ENCODE measurements at regions not wholly inside any gene's neighbourhood (a gene's known extent, or its start where the extent isn't known, plus 50 kb on each side); places are given as distances from the start of the nearest gene placed in this dataset.
"Not testable (repeated sequence)": the region's sequence is repeated elsewhere in the genome, so short reads cannot be mapped to it uniquely, and the experiment has no call there.

DNA sequence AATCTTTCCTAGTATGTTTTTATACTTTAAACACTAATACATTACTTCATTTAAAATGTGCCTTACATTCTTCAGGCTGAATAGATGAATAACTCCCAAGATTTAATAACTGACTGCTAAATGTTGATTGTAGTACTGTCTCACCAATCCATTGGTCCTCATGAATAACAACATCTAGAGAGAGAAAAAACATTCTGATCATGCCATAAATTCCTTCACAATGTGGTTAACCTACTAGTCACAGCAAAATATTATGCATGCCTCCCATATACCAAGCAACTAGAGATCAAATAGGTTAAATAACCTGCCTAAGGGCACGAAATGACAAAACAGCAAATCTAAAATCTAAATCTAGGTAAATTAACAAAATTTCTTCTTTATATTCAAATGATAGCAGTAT lies 66.2 kb downstream of the SYT15 start:
- H3K27ac Mint-ChIP-seq; DNase-seq; H3K9me3 Mint-ChIP-seq; H3K4me1 Mint-ChIP-seq; H3K36me3 Mint-ChIP-seq; ATAC-seq (replicated peaks); H3K27me3 Mint-ChIP-seq; H3K4me3 Mint-ChIP-seq: not testable (repeated sequence)

DNA sequence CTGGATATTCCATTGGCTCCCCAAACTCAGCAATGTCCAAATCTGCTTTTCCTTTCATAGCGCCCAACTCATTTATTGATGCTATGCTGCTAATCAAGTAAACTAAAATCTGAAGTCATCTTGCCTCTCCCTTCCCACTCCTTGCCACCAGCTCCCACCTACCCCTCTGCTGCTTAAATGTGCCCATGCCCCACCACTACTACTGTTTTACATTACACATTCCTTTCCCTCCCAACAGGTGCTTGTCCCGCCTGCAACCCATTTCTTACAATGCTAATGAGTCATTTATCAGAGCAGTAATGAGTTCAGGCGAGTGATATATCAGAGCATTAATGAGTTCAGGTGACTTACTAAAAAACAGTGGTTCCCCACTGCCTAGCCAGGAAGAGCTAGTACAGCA lies 67.2 kb downstream of the SYT15 start:
- H3K27ac Mint-ChIP-seq; H3K4me3 Mint-ChIP-seq; H3K27me3 Mint-ChIP-seq; ATAC-seq (replicated peaks); H3K36me3 Mint-ChIP-seq; DNase-seq; H3K9me3 Mint-ChIP-seq; H3K4me1 Mint-ChIP-seq: not testable (repeated sequence)

DNA sequence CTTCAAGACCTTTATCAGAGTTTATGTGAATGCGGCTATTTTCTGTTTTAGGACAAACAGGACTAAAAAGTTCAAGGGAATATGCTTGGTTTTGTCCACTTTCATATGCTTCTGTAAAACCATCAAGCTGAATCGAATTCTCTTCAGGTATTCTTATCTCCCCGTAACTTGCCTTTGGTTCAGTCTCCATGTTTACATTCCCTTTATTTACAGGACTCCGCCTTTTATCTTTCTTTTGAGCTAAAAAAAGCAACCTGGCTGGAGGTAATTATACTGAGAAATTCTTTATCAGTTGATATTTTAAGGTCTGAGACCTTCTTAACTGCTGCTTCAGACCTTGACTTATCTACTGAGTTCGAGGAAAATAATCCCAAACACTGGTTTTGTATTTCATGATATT lies 72.0 kb downstream of the SYT15 start:
- H3K27me3 Mint-ChIP-seq; H3K36me3 Mint-ChIP-seq; DNase-seq; H3K4me3 Mint-ChIP-seq; ATAC-seq (replicated peaks); H3K27ac Mint-ChIP-seq; H3K4me1 Mint-ChIP-seq; H3K9me3 Mint-ChIP-seq: not testable (repeated sequence)

DNA sequence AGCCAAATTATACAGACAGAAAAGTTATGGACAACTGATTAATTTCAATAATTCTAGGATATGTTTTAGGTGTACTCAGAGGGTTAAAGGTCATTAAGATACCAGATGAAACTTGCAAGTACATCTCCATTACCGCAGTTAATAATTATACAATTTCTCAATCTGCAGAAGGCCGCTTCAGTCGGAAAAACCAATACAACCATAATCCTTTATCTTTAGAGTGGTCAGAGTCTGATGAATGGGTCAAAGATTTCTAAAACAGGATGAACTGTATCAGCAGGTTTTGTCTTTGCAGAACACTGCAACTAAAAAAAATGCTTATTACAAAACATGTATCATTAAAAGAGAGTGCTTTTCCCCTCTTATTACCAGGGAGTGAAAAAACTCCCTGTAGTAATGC lies 78.5 kb downstream of the SYT15 start:
- H3K36me3 Mint-ChIP-seq; H3K4me3 Mint-ChIP-seq; H3K27me3 Mint-ChIP-seq; DNase-seq; H3K4me1 Mint-ChIP-seq; H3K9me3 Mint-ChIP-seq; ATAC-seq (replicated peaks); H3K27ac Mint-ChIP-seq: not testable (repeated sequence)

DNA sequence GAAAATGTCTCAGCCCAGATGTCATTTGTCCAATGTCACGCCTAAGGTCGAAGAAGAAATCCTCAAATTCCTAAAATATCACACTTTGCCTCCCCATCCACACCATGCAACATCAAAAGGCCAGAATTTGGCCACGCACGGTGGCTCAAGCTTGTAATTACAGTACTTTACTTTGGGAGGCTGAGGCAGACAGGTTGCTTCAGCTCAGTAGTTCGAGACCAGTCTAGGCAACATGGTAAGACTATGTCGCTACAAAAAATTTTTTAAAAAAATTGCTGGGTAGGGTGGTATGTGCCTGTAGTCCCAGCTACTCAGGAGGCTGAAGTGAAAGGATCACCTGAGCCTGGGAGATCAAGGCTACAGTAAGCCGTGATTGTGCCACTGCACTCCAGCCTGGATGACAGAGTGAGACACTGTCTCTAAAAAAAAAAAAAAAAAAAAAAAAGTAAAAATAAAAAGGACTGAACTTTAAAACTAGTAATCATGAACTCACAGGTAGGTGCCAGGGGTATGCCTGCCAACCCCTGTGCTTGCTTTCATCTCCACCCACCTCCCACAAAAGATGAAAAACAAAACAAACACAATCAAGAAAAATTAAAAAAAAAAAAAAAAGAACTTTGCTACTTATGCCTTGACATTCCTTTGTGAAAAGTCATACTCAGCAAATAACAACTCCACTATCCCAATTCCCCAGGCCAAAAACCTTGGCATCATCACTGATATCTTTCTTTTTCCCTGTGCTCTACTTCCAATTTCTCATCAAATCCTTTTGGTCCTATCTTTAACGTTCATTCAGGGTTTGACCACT lies 81.3 kb downstream of the SYT15 start:
- not testable (repeated sequence) for ATAC-seq (replicated peaks); DNase-seq; H3K27me3 Mint-ChIP-seq

DNA sequence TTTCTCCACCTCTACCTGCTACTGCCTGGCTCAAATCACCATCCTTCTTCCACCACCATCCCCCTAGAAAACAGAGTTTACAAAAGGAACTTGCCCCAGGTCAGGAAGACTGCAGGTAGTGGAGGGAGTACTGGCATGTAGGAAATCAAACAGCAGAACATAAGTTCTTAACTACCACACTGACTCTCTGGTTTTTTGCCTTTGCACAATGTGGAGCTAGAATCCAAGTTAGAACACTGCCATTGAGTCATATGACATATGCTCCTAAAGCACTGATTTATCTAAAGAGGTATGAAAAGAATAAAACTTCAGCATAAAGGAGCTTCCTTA lies 81.9 kb downstream of the SYT15 start:
- not testable (repeated sequence) for H3K4me3 Mint-ChIP-seq, H3K27ac Mint-ChIP-seq

More for the DNA sequence above, 81.3 kb downstream of the SYT15 start:
- H3K4me3 Mint-ChIP-seq, H3K9me3 Mint-ChIP-seq, H3K4me1 Mint-ChIP-seq, H3K36me3 Mint-ChIP-seq, H3K27ac Mint-ChIP-seq: not testable (repeated sequence)

DNA sequence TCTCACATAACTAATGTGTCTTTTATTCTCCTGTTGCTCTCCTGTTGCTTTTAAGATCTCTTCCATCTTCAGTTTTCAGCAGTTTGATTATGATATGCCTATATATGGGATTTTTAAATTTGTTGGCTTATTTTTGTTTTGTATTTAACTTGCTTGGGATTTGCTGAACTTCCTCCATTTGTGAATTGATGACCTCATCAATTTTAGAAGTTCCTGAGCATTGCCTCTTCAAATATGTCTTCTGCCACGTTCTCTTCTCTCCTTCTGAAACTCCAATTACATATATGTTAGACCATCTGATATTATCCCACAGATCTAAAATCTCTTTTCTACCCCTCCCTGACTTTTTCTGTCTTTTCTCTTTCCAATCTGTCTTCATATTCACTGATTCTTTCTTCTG lies 86.6 kb downstream of the SYT15 start:
- not testable (repeated sequence) for H3K9me3 Mint-ChIP-seq; H3K4me3 Mint-ChIP-seq; H3K4me1 Mint-ChIP-seq; H3K36me3 Mint-ChIP-seq; DNase-seq; H3K27ac Mint-ChIP-seq; ATAC-seq (replicated peaks); H3K27me3 Mint-ChIP-seq

More for the DNA sequence above, 81.9 kb downstream of the SYT15 start:
- H3K27me3 Mint-ChIP-seq; H3K9me3 Mint-ChIP-seq; DNase-seq; H3K4me1 Mint-ChIP-seq; H3K36me3 Mint-ChIP-seq; ATAC-seq (replicated peaks): not testable (repeated sequence)

DNA sequence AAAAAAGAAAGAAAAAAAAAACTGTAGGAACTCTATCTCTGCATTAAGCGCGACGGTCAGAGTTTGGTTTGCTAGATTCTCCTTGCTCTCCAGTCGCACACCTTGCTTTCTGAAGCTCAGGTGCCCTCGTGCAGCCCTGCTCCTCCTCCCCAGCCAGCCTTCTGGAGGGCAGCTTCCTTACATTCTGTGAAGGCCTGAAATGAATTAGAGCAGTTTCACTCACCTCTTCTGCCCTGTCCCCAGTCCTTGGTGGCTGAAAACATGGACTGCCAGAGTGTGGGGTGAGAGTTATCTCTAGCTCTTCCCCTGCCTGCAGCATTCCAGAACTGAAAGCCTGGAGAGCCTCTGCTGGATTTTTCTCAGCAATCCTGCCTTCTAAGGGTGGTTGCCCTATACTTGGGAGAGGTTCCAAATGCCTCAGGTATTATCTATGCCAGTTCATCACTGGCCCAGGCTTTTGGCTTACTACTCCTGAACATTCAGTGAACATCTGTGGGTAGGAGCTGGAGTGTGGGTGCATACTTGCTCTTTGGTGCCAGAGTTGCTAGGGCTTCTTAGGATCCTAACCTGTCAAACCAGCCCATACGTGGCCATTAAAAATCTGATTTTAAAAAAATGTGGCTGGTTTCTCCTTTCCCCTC lies 89.5 kb downstream of the SYT15 start:
- not testable (repeated sequence) for H3K4me1 Mint-ChIP-seq; H3K27ac Mint-ChIP-seq; DNase-seq; ATAC-seq (replicated peaks); H3K36me3 Mint-ChIP-seq; H3K27me3 Mint-ChIP-seq; H3K9me3 Mint-ChIP-seq; H3K4me3 Mint-ChIP-seq

DNA sequence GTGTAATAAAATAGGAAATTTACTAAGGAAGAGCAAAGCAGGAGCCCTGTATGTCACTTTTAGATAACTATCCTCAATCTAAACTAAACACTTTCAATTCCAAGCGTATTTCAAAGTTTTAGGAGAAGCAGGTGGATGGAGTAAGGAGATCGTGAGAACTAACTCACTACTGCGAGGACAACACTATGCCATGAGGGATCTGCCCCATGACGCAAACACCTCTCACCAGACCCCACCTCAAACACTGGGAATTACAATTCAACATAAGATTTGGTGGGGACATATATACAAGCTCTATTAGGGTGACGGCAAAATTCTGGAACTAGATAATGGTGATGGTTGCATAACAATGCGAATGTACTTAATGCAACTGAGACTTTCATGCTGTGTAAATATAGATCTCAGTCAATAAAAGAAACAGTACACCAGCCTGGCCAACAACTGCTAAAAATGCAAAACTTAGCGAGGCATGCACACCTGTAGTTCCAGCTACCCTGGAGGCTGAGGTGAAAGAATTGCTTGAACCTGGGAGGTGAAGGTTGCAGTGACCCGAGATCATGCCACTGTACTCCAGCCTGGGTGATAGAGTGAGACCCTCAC lies 99.0 kb downstream of the SYT15 start:
- not testable (repeated sequence) for H3K4me1 Mint-ChIP-seq; H3K4me3 Mint-ChIP-seq; H3K36me3 Mint-ChIP-seq; DNase-seq; H3K9me3 Mint-ChIP-seq; ATAC-seq (replicated peaks); H3K27ac Mint-ChIP-seq; H3K27me3 Mint-ChIP-seq

DNA sequence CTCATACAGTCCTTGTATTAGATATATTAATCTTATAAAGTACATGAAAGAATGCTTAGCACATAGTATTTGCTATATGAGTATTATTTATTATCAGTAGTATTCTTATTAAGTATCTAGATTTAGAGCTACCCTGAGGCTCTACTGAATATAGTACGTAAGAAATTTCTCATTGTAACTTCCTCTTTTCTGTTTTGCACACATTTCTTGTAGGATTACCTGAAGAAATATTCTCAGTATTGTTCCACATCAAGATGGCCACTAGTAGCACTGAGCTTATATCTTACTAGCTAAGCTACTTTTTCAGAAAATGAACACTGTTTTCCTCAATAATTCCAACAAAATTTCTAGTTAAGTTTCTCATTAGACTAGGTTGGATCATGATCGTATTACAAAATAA lies 112.5 kb downstream of the SYT15 start:
- DNase-seq, H3K4me1 Mint-ChIP-seq, H3K27me3 Mint-ChIP-seq, H3K36me3 Mint-ChIP-seq, H3K27ac Mint-ChIP-seq, H3K9me3 Mint-ChIP-seq, H3K4me3 Mint-ChIP-seq: not testable (repeated sequence)
- ATAC-seq (replicated peaks) = peak; percentile 81 to 83

DNA sequence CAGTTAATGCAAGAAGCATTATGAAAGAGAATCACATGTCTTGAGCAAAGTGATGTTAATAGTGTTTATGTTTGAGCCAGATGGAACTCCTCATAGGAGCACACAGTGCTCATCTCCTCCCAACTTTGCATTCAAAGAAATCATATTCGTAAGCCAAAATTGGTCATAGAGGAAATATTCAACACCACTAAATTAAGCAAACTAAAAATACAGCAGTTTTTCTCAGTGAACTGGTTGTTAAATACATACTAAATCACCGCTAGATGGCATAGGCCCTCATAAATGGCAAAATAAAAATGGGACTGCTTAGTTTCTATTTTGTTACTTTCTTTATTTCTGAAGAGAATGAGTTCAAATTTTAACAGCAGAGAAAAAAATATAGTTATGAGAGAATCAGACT lies 114.3 kb downstream of the SYT15 start:
- H3K27ac Mint-ChIP-seq, H3K4me1 Mint-ChIP-seq, H3K4me3 Mint-ChIP-seq, H3K9me3 Mint-ChIP-seq, H3K36me3 Mint-ChIP-seq, DNase-seq, H3K27me3 Mint-ChIP-seq: not testable (repeated sequence)
- ATAC-seq (replicated peaks) = peak in 1 of 2 donors; percentile 12

DNA sequence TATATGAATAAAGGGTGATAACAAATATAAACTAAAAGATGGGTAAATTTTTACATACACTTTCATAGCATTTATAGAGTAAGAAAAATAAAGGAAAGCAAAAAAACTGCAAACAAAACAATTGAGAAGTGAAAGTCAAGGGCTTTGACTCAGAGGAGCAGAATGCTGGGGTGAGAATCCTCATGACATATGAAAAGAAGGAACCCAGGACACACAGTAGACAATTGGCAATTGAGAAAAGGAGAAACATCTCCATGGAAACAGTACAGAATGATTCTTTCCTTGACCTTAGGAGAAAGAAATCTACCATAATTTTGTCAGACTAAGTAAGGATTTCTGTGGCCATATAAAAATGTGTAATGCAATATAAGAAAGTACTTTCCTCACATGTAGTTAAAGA lies 138.3 kb downstream of the SYT15 start:
- not testable (repeated sequence) for H3K27ac Mint-ChIP-seq, H3K4me1 Mint-ChIP-seq, DNase-seq, H3K9me3 Mint-ChIP-seq, H3K4me3 Mint-ChIP-seq, H3K36me3 Mint-ChIP-seq, H3K27me3 Mint-ChIP-seq
- ATAC-seq (replicated peaks) = peak; percentile 80 to 88

DNA sequence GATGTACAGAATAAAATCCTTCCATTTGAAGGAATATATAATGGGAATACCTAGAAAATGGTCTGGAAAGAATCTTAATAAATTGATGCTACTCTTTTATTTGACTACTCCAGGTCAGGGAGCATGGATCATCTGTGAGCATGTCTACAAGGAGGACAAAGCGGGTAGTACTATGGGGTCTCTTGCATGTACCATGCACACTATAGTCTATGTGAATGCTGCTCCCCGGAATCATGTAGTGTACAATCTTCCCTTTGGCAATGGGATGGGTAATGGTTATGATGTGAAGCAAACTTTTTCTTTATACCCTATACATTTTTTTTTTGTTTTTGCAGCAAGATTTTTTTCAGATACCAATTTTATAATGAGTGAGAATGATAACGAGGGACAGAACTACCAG lies 139.1 kb downstream of the SYT15 start:
- not testable (repeated sequence) for H3K4me1 Mint-ChIP-seq; H3K27ac Mint-ChIP-seq; H3K36me3 Mint-ChIP-seq; H3K4me3 Mint-ChIP-seq; ATAC-seq (replicated peaks); H3K9me3 Mint-ChIP-seq; DNase-seq; H3K27me3 Mint-ChIP-seq

DNA sequence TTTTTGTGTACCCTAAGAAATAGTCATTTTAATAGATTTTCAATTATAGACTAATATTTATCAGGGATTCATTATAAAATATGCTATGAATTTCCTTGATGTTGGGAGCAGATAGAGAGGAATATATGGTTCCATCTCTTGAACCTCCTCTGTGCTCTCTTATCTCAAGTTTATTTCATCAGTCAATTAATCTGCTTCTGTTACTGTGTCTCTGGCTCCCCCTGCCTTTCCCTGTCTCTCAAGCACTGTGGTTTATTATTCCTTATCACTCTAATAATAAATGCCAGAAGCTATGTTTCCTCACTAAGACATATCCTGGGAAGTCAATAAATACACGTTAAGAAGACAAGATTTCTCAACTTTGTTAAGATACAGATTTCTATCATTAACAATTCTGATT lies 141.5 kb downstream of the SYT15 start:
- H3K4me1 Mint-ChIP-seq; H3K36me3 Mint-ChIP-seq; H3K4me3 Mint-ChIP-seq; H3K27ac Mint-ChIP-seq; ATAC-seq (replicated peaks); DNase-seq; H3K27me3 Mint-ChIP-seq; H3K9me3 Mint-ChIP-seq: not testable (repeated sequence)

DNA sequence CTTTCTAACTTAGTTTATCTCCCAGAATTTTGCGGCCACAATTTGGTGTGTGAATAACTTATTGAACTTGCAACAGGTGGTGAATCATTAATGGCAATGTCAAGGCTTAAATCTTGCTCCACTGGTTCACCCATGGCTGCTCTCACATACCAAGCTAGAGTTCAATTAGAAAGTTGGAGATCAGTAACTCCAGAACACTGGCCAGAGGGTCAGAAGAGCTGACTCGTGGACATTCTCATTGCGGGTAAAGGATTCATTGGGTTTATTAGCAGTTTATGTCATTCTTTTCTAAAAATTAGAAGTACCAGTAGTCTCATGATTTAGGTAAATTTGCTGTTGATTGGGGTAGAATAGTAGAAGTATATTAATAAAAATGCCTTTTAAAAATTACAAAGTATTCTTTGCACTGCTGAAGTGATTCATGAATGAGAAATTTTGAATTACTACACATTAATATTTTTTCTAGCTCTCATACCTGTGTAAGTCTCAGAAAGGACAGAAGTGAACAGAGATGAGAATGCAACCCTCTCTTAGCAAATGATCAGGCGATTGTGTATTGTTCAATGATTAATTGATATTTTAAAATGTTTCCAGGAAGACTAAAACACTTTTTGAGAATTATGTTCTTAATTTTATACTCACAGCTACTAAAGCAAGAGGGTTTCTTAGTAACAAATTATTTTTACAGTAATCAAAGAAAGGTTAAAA lies 142.0 kb downstream of the SYT15 start:
- H3K4me3 Mint-ChIP-seq, H3K4me1 Mint-ChIP-seq: not testable (repeated sequence)

More for the DNA sequence above, 142.0 kb downstream of the SYT15 start:
- DNase-seq; H3K9me3 Mint-ChIP-seq; H3K27me3 Mint-ChIP-seq; H3K36me3 Mint-ChIP-seq; ATAC-seq (replicated peaks); H3K27ac Mint-ChIP-seq: not testable (repeated sequence)

All from stimulated activated naive B cell treated with anti-CD40 and anti-IgM and Interleukin-4, amounts not matched to agents 10 μg/mL and 1 μg/mL and 100 μg/mL, for 72 hours (primary cell).